ENCODE measurements at regions not wholly inside any gene's neighbourhood (a gene's known extent, or its start where the extent isn't known, plus 50 kb on each side); places are given as distances from the start of the nearest gene placed in this dataset.

- H3K9me3 ChIP-seq (ENCODE audit: control insufficient read depth, low read length) = no peaks in the 10 kb centered on the region
- no peak overlapping the region for H3K4me3 ChIP-seq (ENCODE audit: low read length in 2 of 2)
- no peak for DNase-seq
- WGBS, 2 donors = 93 to 96% methylated on average over 4 of the region's 4 CpGs
- H3K27me3 ChIP-seq (ENCODE audit: control insufficient read depth in 1 of 2, insufficient read depth in 2 of 2, low read length in 1 of 2) = no peaks in the 10 kb centered on the region
- ATAC-seq (ENCODE audit: low FRiP score) = no peak
- intact Hi-C loops (cut with DNase I) = no loop called here
- H3K4me1 ChIP-seq (ENCODE audit: control insufficient read depth in 1 of 2, insufficient read depth in 2 of 2, low read length in 2 of 2) = no peaks in the 10 kb centered on the region
- no peaks in the 10 kb centered on the region for H3K36me3 ChIP-seq (ENCODE audit: control insufficient read depth in 1 of 2, insufficient read depth in 2 of 2, low read length in 1 of 2)
- H3K27ac ChIP-seq (ENCODE audit: low read depth in 1 of 2, low read length in 2 of 2) = no peak overlapping the region
These were observed 96.0 kb downstream of the RASGEF1B start for GRCh38 chr4:81375745-81376144.

- no peak overlapping the region for H3K27ac ChIP-seq (ENCODE audit: low read depth in 1 of 2, low read length in 2 of 2)
- H3K4me1 ChIP-seq (ENCODE audit: control insufficient read depth in 1 of 2, insufficient read depth in 2 of 2, low read length in 2 of 2) = no peaks in the 10 kb centered on the region
- DNase-seq (no peak), ATAC-seq (ENCODE audit: low FRiP score) (no peak)
- intact Hi-C loops (cut with DNase I) = no loop called here
- 85 to 93% methylated on average over 4 of the region's 4 CpGs for WGBS, 2 donors
- no peak overlapping the region for H3K4me3 ChIP-seq (ENCODE audit: low read length in 2 of 2)
- no peaks in the 10 kb centered on the region for H3K9me3 ChIP-seq (ENCODE audit: control insufficient read depth, low read length)
- H3K36me3 ChIP-seq (ENCODE audit: control insufficient read depth in 1 of 2, insufficient read depth in 2 of 2, low read length in 1 of 2) = no peaks in the 10 kb centered on the region
- H3K27me3 ChIP-seq (ENCODE audit: control insufficient read depth in 1 of 2, insufficient read depth in 2 of 2, low read length in 1 of 2) = no peaks in the 10 kb centered on the region
These were observed 101.8 kb downstream of the RASGEF1B start for GRCh38 chr4:81369886-81370285.

GRCh38 chr4:81366779-81367178, 104.9 kb downstream of the RASGEF1B start:
- no peaks in the 10 kb centered on the region for H3K27me3 ChIP-seq (ENCODE audit: control insufficient read depth in 1 of 2, insufficient read depth in 2 of 2, low read length in 1 of 2)
- H3K4me3 ChIP-seq (ENCODE audit: low read length in 2 of 2) = no peak overlapping the region
- H3K36me3 ChIP-seq (ENCODE audit: control insufficient read depth in 1 of 2, insufficient read depth in 2 of 2, low read length in 1 of 2) = no peaks in the 10 kb centered on the region
- no peaks in the 10 kb centered on the region for H3K4me1 ChIP-seq (ENCODE audit: control insufficient read depth in 1 of 2, insufficient read depth in 2 of 2, low read length in 2 of 2)
- intact Hi-C loops (cut with DNase I) = no loop called here
- no peak for ATAC-seq (ENCODE audit: low FRiP score)
- DNase-seq = no peak
- 54 to 68% methylated on average over 4 of the region's 4 CpGs for WGBS, 2 donors
- peak overlapping the region in 1 of 2 donors; percentile 1 for H3K27ac ChIP-seq (ENCODE audit: low read depth in 1 of 2, low read length in 2 of 2)
- H3K9me3 ChIP-seq (ENCODE audit: control insufficient read depth, low read length) = no peaks in the 10 kb centered on the region

- H3K4me3 ChIP-seq (ENCODE audit: low read length in 2 of 2) = no peak overlapping the region
- H3K4me1 ChIP-seq (ENCODE audit: control insufficient read depth in 1 of 2, insufficient read depth in 2 of 2, low read length in 2 of 2) = no peaks in the 10 kb centered on the region
- DNase-seq (no peak), ATAC-seq (ENCODE audit: low FRiP score) (no peak)
- H3K27me3 ChIP-seq (ENCODE audit: control insufficient read depth in 1 of 2, insufficient read depth in 2 of 2, low read length in 1 of 2) = no peaks in the 10 kb centered on the region
- no peak overlapping the region for H3K27ac ChIP-seq (ENCODE audit: low read depth in 1 of 2, low read length in 2 of 2)
- no peaks in the 10 kb centered on the region for H3K9me3 ChIP-seq (ENCODE audit: control insufficient read depth, low read length)
- intact Hi-C loops (cut with DNase I) = no loop called here
- no peaks in the 10 kb centered on the region for H3K36me3 ChIP-seq (ENCODE audit: control insufficient read depth in 1 of 2, insufficient read depth in 2 of 2, low read length in 1 of 2)
- WGBS, 2 donors = 88% methylated on average over 3 of the region's 3 CpGs
These were observed 111.0 kb downstream of the RASGEF1B start for GRCh38 chr4:81360737-81361136.

GRCh38 chr4:81359207-81359606, 112.5 kb downstream of the RASGEF1B start:
- no peak for DNase-seq
- Histone ChIP-seq H3K36me3 (ENCODE audit: control insufficient read depth in 1 of 2, insufficient read depth in 2 of 2, low read length in 1 of 2) (no peaks in the 10 kb centered on the region), H3K4me3 (ENCODE audit: low read length in 2 of 2) (no peak overlapping the region), H3K27me3 (ENCODE audit: control insufficient read depth in 1 of 2, insufficient read depth in 2 of 2, low read length in 1 of 2) (no peaks in the 10 kb centered on the region), H3K4me1 (ENCODE audit: control insufficient read depth in 1 of 2, insufficient read depth in 2 of 2, low read length in 2 of 2) (no peaks in the 10 kb centered on the region), H3K27ac (ENCODE audit: low read depth in 1 of 2, low read length in 2 of 2) (no peak overlapping the region), H3K9me3 (ENCODE audit: control insufficient read depth, low read length) (no peaks in the 10 kb centered on the region)
- ATAC-seq (ENCODE audit: low FRiP score) = no peak
- intact Hi-C loops (cut with DNase I) = no loop called here
- WGBS, 2 donors = 89 to 90% methylated on average over 1 of the region's 1 CpG

GRCh38 chr4:81358154-81358553, 113.6 kb downstream of the RASGEF1B start:
- no peak for ATAC-seq (ENCODE audit: low FRiP score)
- no peaks in the 10 kb centered on the region for H3K4me1 ChIP-seq (ENCODE audit: control insufficient read depth in 1 of 2, insufficient read depth in 2 of 2, low read length in 2 of 2)
- no peaks in the 10 kb centered on the region for H3K36me3 ChIP-seq (ENCODE audit: control insufficient read depth in 1 of 2, insufficient read depth in 2 of 2, low read length in 1 of 2)
- no peak overlapping the region for H3K4me3 ChIP-seq (ENCODE audit: low read length in 2 of 2)
- no peaks in the 10 kb centered on the region for H3K9me3 ChIP-seq (ENCODE audit: control insufficient read depth, low read length)
- 84 to 86% methylated on average over 2 of the region's 2 CpGs for WGBS, 2 donors
- H3K27me3 ChIP-seq (ENCODE audit: control insufficient read depth in 1 of 2, insufficient read depth in 2 of 2, low read length in 1 of 2) = no peaks in the 10 kb centered on the region
- intact Hi-C loops (cut with DNase I) = no loop called here
- DNase-seq = no peak
- H3K27ac ChIP-seq (ENCODE audit: low read depth in 1 of 2, low read length in 2 of 2) = no peak overlapping the region

GRCh38 chr4:81356621-81357020, 115.1 kb downstream of the RASGEF1B start:
- no peak overlapping the region for H3K4me3 ChIP-seq (ENCODE audit: low read length in 2 of 2)
- H3K9me3 ChIP-seq (ENCODE audit: control insufficient read depth, low read length) = no peaks in the 10 kb centered on the region
- ATAC-seq (ENCODE audit: low FRiP score) (no peak), DNase-seq (no peak)
- WGBS, 2 donors = 68 to 69% methylated on average over 1 of the region's 1 CpG
- no peak overlapping the region for H3K27ac ChIP-seq (ENCODE audit: low read depth in 1 of 2, low read length in 2 of 2)
- H3K4me1 ChIP-seq (ENCODE audit: control insufficient read depth in 1 of 2, insufficient read depth in 2 of 2, low read length in 2 of 2) = no peaks in the 10 kb centered on the region
- H3K36me3 ChIP-seq (ENCODE audit: control insufficient read depth in 1 of 2, insufficient read depth in 2 of 2, low read length in 1 of 2) = no peaks in the 10 kb centered on the region
- intact Hi-C loops (cut with DNase I) = no loop called here
- no peaks in the 10 kb centered on the region for H3K27me3 ChIP-seq (ENCODE audit: control insufficient read depth in 1 of 2, insufficient read depth in 2 of 2, low read length in 1 of 2)

GRCh38 chr4:81355136-81355535, 116.6 kb downstream of the RASGEF1B start:
- no peak overlapping the region for H3K4me3 ChIP-seq (ENCODE audit: low read length in 2 of 2)
- intact Hi-C loops (cut with DNase I) = no loop called here
- 86 to 94% methylated on average over 2 of the region's 2 CpGs for WGBS, 2 donors
- H3K27me3 ChIP-seq (ENCODE audit: control insufficient read depth in 1 of 2, insufficient read depth in 2 of 2, low read length in 1 of 2) = no peaks in the 10 kb centered on the region
- no peaks in the 10 kb centered on the region for H3K4me1 ChIP-seq (ENCODE audit: control insufficient read depth in 1 of 2, insufficient read depth in 2 of 2, low read length in 2 of 2)
- no peaks in the 10 kb centered on the region for H3K36me3 ChIP-seq (ENCODE audit: control insufficient read depth in 1 of 2, insufficient read depth in 2 of 2, low read length in 1 of 2)
- DNase-seq = no peak
- no peak for ATAC-seq (ENCODE audit: low FRiP score)
- no peak overlapping the region for H3K27ac ChIP-seq (ENCODE audit: low read depth in 1 of 2, low read length in 2 of 2)
- H3K9me3 ChIP-seq (ENCODE audit: control insufficient read depth, low read length) = no peaks in the 10 kb centered on the region

GRCh38 chr4:81353861-81354260, 117.8 kb downstream of the RASGEF1B start:
- H3K27ac ChIP-seq (ENCODE audit: low read depth in 1 of 2, low read length in 2 of 2) = no peak overlapping the region
- ATAC-seq (ENCODE audit: low FRiP score) (no peak), DNase-seq (no peak)
- H3K4me3 ChIP-seq (ENCODE audit: low read length in 2 of 2) = no peak overlapping the region
- no peaks in the 10 kb centered on the region for H3K9me3 ChIP-seq (ENCODE audit: control insufficient read depth, low read length)
- WGBS, 2 donors = 71 to 72% methylated on average over 1 of the region's 1 CpG
- intact Hi-C loops (cut with DNase I) = loop anchor here in 1 of 2 donors (2.0 kb wide), 1 partner anchor 285 kb away; no protein-coding TSS in a partner anchor
- H3K27me3 ChIP-seq (ENCODE audit: control insufficient read depth in 1 of 2, insufficient read depth in 2 of 2, low read length in 1 of 2) = no peaks in the 10 kb centered on the region
- H3K4me1 ChIP-seq (ENCODE audit: control insufficient read depth in 1 of 2, insufficient read depth in 2 of 2, low read length in 2 of 2) = no peaks in the 10 kb centered on the region
- H3K36me3 ChIP-seq (ENCODE audit: control insufficient read depth in 1 of 2, insufficient read depth in 2 of 2, low read length in 1 of 2) = no peaks in the 10 kb centered on the region

Measured in aorta (tissue), 5 donors.